NCI-H526 (cell line): ENCODE measurements at regions not wholly inside any gene's neighbourhood (a gene's known extent, or its start where the extent isn't known, plus 50 kb on each side); places are given as distances from the start of the nearest gene placed in this dataset.
A peak's percentile ranks its signal among the peaks of the same experiment; 100 is the strongest.

ENCODE experiments used
- DNase-seq, 2 experiments: peaks; one replicate each; lab custom pipeline; 2025; lab: John Stamatoyannopoulos, UW

DNA sequence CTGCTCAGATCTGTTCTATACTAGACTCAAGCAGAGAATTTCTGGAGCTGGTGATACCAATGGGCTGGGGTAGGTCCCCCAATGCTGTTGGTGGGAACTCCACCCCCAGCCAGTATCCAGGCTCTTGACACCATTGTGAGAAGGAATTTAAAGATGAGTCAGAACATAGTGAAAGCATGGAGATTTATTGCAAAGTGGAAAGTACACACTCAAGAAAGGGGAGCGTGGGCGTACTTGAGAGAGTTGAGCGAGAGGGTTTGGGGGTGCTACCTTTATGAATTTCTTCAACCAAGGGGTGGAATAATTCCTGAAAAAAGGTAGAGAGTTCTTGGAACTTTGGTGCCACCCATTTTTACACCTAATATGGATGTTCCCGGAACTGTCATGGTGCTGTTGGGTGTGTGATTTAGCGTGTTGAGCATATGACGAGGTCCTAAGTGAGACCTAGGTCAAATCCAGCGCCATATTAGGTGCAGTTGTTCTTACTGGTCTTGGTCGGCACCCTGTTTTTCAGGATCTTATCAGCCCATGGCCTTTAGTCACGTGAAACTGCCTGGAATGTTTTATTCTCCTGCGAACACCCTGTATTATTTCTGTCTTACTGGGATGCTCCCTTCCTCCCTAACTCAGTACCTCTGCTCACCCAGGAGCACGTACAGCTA lies 122.0 kb upstream of the AHR start:
- no peak for DNase-seq

DNA sequence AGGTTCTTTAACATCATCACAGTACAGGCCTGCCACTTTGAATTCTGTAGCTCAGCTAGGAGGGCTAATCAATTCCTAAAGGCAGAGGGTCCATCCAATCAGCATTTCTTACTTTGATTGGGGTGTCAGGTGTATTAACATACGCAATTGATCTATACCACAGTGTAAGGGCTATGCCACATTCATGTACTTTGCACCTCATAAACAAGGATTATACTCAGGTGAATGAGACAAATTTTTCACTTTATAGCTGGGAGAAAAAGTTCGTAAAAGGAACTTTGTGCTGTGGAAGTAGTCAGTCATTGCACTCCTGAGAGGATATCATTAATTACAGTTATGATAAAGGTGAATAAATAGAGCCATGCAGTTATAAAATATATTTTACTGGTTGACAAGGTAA lies 119.9 kb upstream of the AHR start:
- no peak for DNase-seq

DNA sequence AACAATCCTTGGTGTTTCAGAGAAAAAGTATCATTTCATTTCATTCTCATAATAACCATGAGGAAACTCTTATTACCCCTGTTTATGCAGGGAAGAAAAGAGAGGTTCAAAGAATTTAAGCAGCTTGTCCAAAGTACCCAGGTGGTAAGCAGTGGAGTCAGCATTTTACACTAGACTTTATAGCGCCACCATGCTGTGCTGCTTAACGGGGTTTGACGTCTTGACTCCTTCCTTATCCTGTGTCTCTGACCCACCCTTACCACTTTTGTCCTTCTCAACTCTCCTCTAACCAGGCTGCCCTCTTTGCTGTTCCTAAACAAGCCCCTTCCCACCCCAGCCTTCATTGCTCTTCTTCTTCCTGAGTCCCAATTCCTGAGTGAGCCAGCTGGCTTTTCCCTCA lies 117.0 kb upstream of the AHR start:
- DNase-seq, result no peak

DNA sequence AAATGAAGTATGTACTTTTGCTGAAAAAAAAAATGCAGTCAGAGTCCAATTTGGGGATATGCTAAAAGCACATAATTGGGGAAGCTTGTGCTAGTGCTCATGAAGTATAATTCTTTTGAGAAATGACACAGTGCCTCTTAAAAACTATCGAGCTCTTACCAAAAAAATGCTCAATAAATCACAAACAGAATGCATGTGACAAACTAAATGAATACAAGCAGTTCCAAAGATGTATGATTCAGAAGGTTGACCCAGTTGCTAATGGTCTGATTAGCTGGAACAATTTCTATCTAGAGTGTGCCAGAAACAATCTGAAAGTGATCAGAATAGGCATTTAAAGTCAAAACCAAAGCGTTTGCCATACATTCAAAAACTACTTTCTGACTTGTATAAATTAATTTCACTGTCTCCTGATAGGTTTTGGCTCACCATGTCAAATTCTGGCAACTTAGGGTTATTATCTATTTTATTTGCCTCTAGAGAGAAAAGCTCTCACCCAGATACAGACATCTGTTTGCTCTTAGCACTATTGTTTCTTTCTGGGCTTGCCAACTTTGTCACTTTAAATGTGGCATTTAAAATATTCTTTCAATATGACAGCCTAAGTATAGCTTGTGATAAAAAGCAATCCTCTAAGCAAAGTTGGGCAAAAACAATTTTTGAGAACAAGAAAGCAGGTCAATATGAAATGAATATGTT lies 114.7 kb upstream of the AHR start:
- no peak for DNase-seq

DNA sequence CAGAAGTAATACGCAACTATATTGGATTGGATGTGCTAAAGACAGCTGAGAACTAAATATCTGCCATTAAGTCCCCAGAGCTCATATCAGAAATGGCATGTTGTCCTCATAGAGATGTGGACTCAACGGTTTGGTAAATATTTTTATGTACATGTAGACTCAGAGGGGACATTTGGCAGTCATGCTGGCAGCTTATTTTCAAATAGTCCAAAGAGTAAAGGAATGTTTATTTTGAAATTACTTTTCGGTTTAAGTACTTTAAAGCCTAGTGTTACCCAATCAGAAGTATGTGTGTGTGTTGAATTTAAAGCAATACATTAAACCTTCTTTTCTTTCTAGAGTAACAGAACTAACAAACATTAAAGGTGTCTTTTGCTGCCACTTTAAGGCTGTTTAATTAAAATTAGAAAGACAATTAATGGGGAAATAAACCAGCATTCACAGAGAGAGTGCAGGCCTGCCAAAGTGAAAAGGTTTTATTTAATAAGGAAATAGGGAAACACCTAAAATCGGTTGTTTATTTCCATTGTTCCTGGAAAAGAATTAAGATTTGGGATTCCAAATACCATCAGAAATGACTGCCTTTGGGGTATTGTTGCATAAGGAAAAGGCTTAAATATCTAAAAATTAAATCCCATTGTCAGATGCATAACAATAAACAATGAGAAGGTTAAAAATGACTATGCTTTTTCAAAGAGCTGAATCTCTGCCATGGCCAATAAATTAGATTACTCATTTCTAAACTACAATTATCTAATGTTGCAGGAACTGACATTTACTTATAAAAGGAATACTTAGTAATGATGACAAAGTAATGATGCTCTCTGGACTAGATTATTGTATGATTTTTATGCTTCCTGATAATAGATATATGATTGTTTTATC lies 113.4 kb upstream of the AHR start:
- no peak for DNase-seq

DNA sequence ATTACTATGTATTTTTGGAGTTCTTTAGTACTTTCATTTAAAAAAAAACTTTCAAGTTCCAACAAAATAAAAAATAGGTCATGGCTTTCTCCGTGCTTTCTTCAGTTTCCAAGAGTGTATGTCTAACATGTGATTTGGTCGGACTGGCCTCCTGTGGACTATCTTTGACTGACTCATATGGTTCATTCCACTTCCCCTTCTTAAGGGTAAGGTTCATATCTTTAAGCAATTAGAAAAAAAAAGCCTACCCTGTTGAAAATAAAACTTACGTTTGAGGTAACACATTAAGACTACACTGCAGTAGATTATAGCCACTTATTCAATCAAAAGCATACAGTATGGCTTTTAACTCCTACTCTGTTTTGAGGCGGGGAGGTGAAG lies 112.8 kb upstream of the AHR start:
- DNase-seq, result no peak

DNA sequence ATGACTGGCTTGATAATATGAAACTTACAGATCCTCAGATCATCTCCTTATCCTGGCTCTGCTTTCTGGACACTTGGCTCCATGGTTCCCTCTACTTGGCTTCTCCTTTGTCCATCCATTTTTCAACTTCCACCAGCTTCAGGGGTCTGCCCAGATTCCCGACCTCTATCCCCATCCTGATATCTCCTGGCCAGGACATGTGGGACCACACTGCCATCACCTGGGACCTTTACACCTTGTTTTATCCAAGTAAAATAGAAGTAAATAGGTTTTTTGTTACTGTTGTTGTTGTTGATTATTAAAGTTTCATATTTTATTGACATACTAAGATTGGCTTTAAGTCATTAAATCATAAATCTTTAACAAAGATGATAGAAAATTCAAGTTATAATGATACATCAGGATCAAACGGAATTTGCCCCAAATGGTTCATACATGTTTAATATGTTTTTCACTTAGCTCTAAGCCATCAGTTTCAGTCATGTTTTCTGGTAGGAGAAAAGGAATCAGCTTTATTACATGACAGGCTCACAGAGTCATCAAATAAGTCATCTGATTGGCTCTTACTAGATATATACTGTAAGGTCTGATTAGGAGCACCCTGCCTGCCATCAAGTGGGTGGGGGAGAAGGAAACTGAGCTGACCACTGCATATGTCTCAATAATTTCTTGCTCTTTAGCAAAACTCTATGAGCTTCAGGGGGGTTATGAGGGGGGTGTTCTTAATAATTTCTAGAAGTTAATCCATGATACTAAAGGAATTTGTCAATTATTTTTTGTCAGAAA lies 111.5 kb upstream of the AHR start:
- no peak for DNase-seq

DNA sequence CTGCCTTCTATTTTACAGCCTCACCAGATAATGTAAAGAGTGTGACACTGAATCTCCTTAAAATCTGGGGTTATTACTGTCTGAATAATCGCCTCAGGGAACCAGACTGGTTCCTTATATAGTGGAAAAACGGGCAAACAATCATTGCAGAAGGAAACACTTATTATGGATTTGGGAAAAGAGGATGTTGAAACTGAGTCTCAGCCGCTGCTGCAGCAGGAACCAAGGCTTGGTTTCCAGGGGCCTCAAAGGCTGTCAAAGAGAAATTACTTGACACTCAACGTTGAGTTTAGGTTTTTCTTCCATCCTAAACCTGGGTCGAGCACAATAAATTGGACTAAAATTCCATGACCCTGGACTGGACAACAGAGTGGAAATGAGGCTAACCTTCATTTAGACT lies 103.8 kb upstream of the AHR start:
- no peak for DNase-seq

DNA sequence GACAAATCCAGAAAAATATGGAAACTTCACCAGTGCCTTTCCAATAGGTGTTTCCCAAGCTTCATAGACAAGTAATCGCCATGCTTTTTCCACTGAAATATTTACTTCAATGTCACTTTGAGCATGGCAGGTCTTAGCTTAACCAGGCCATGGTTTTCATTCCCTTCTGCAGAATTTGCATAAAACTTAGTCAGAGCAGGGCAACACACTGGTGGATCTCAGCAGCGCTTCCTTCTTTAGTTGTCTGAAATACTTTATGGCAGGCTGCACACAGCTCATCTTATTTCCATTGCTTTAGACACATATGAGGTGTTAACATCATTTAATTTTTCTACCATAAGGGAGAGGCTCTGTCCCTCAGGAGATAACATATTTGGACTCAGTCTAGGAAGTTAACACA lies 102.9 kb upstream of the AHR start:
- peak in 1 of 2 experiments; percentile 12 for DNase-seq

DNA sequence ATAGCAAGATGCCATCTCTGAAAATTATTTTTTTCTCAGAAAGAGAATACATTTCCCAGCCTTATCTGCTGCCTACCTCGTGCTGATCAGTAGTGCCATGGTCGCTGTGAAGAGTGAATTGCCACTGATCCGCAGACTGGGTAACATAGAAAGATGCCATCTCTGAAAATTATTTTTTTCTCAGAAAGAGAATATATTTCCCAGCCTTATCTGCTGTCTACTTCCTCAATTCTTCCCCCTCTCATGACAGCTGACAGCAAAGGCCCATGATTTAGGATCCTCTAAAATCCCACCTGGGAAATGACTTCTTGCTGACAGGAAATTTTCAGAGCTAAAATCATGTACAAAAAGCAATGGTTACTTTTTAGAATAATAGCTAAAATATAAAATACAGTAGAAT lies 92.5 kb upstream of the AHR start:
- DNase-seq, result no peak

DNA sequence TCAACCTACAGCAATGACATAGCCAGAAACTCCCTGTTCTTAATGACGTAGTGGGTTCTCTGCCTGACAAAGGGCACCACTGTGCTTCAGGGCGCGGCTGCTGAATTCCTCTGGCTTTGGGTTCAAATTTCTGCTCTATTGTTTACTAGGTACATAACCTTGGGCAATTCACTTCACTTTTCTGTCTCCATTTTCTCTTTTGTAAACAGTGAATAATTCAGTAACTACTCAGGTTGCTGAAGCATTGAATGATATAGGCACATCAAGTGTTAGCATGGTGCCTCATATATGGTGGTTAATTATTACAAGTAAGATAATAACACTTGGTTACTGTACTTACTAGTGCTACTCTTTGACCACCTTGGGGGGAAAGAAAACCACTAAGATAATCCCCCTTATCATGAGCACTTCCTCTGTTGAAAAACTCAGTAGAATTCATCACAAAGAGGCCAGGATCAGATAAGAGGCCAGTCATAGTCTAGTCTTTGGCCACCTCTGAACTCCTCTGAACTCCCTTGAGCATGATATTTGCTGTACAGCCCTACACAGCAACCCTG lies 92.0 kb upstream of the AHR start:
- DNase-seq, result no peak

DNA sequence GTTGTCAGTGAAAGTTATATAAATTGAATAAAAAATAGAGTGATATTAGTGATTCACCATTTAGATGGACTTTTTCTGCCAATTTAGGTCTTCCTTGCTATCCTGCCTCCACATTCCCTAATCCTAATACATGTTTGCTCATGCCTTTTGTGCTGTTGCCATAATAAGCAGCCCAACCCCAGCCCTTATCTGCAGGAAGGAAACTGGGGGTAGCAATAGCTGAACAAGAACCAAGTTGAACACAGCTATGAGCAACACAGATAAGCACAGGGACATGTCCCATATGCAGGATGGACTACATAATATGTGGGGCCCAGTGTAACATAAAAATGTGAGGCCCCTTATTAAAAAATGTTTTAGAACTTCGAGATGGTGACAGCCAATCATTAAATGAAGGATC lies 91.2 kb upstream of the AHR start:
- DNase-seq, result no peak

DNA sequence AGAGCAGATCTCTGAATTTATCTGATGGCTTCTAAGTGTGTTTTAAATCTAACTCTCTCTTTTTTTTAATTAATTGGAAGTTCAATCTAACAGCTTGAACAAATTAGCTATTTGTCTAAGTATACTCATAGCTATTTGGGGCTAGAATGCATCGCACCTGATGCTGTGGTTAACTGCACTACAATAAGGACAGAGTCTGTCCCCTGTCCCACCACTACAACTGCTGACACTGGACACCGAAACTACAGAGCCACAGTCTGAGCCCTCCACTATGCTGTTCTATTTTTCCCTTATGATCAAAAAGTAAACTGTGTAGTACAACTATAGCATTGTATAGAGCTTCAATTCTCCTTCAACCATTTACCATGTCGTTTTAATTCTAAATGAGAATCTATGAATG lies 89.4 kb upstream of the AHR start:
- DNase-seq, result no peak

DNA sequence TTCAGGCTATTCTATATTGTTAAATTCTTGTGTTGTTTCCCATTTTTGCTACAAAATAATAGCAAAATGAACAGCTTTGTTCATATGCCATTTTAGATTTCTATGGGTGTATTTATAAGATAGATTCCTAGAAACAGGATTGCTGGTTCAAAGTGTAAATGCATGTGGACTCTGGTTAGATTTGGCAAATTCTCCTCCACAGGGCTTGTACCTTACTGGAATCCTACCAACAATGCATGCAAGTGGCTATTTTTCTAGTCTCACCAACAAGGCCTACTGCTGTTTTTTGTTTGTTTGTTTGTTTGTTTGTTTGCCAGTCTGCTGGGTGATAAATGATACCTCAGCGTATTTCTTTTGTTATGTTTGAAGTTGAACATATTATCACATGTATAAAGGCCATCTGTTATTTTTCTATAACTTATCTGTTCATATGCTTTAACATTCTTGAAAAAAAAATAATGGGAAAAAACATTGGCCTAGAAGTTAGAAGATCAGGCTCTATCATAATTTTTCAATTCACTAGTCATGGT lies 87.1 kb upstream of the AHR start:
- DNase-seq, result no peak

DNA sequence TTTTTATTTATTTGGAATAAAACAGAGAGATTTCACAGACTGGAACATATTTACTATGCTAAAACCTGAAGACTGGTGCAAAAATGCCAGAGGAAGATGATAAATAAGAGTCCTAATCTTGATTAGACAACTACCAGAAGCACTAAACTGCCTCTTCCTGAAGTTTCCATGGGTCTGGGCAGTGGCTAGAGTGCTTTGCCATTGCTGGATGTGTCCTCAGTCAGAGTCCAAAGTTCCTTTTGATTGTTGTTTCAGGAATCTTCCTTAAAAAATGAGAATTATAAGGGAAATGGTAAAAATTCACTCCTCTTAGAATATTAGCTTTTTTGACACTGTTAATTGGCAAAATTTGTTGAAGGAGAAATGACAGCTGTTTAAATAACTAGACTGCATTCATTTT lies 86.3 kb upstream of the AHR start:
- DNase-seq, result no peak

DNA sequence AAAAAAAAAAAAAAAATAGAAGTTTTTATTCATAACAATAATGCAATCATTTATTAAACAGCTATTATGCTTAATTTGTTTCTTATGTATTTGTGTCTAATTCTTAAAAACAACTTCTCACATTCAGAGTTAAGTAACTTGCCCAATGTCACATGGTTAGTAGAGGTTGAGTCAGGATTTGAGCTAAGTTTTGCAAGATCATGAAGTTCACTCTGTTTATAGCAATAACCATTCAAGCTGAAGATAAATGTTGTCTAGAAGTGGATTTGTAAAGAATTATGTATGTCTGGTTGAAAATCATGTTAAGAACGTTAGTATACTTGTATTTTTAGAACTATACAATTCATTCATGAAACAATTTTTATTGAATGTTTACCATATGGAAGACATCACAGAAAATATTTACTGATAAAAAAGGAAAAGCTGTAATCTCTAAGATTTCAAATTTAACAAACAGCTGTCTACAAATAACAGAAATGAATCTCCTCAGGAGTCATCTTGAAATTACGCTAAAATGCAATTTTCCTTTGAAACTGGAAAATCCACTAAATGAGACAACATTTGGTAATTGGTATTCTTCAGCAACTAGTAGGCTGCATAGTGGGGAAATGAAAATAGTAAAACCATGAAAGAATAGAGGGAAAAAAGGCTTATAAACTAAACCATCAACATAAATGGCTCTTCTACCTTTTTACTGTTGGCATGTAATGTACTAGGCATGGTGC lies 70.5 kb upstream of the AHR start:
- no peak for DNase-seq

DNA sequence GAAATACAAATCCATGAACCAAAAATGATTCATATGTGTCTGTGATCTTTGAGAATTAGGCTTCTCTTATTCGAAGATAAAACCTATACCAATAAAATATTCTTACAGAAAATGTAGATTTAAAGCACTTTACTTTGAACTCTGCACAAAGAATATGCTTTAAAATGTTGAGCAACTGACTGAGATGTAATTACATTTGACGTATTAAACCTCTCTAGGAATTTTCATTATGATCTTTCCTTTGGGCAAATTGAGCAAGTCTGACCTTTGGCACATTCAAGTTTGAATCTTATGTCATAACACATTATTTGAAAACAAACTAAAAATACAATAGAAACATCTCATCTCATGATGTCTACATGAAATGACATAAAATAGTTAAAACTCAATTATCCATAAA lies 69.2 kb upstream of the AHR start:
- DNase-seq, result no peak

DNA sequence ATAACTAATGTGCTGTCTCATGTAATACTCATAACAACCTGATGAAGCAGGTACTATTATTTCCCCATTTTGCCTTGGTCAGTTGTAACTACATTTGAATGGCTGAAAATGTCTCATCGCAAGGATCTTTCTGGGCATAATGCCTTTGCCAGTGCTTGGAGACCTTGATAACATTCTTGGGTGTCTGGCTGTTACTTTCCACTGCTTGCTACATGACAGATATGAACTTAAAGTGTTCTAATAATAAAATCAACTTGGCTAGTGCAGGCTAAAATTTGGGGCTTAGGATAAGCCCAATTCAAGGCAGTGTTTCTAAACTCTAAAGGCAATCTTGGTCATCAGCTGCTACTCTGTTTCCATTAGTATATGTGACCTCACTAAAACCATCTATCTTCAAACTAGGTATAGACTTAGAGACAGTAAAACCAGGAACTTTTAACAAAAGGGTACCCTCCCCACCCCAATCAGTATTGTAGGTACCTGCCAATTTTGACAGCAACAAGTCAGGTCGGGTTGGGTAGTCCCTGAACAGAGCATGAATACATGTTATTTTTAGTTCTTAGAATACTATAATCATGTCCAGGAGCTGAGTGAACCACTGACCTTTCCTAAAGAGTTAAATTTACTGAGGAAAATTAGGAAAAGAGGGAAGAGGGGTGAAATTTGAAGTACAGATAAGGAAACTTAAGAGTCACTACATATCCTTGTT lies 68.2 kb upstream of the AHR start:
- no peak for DNase-seq

DNA sequence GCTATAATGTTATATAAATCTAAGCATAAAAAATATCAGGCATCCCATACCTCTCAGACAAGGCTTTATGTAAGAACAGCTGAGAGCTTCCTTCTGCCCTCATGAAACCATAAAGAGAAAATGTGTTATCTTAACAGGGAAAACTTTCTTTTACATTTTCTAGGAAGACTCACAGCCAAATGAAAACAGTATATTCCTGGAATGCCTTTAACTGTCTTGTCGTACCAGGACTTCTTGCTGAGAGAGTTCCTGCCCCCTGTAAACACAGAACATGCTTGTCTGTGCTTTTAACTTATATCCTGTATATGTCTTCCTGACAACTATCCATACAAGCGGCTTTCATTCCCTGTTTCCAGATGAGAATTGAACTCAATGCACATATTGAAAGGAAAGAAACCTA lies 64.8 kb upstream of the AHR start:
- DNase-seq, result no peak

DNA sequence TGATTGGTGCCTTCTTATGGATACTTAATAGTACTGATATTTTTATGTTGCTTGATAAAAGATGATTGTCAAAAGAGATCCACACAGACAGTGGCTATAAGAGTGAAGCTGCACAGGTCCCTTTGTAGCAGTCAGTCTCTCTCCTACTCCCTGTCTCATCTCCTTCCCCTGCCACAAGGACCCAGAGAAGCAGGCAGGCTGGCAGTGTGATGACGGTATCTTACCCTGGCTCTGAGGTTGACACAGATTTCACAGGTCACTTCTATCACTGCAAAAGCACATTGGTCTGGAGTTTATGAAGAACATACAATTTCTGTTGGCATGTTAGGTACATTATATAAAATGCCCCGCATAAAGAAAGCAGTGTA lies 64.4 kb upstream of the AHR start:
- DNase-seq, result no peak
